ENCODE measurements at regions not wholly inside any gene's neighbourhood (a gene's known extent, or its start where the extent isn't known, plus 50 kb on each side); places are given as distances from the start of the nearest gene placed in this dataset.

DNA sequence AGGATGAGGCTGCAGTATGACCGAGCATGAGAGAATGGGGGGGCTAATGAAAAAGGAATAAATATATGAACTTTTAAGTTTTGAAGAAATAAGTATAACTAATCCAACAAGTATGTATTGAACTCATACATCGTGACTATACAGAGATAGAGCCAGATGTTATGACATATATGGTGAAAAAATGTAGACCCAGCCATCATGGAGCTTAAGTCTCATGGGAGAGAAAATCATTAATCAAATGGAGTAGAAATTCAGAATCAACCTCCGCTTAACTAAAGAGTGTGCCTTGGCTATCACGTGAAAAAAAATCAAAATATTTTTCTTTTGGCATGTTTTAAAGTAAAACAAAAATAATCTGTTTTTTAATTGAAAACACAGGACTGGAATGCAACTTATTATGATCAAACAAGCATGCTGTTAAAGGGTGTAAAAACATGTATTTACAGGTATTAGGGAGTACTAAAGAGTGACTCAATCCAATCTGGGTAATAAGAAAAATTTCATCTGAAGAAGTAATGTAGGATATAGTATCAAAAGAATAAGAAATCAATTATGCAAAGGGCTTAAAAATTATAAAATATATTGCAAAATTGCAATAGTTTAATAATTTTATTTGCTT lies 868.5 kb upstream of the NUDT12 start:
- H3K9me3 ChIP-seq (ENCODE audit: low read length): no peaks in the 10 kb centered on the region
- no peak overlapping the region for H3K4me3 ChIP-seq (ENCODE audit: low read length)
- no peak overlapping the region for H2AFZ ChIP-seq (ENCODE audit: low read depth, low read length)
- no peaks in the 10 kb centered on the region for H3K4me1 ChIP-seq (ENCODE audit: insufficient read depth, low read length)
- H3K36me3 ChIP-seq (ENCODE audit: insufficient read depth, low read length): no peaks in the 10 kb centered on the region
- no peaks in the 10 kb centered on the region for H3K27me3 ChIP-seq (ENCODE audit: insufficient read depth, low read length)

DNA sequence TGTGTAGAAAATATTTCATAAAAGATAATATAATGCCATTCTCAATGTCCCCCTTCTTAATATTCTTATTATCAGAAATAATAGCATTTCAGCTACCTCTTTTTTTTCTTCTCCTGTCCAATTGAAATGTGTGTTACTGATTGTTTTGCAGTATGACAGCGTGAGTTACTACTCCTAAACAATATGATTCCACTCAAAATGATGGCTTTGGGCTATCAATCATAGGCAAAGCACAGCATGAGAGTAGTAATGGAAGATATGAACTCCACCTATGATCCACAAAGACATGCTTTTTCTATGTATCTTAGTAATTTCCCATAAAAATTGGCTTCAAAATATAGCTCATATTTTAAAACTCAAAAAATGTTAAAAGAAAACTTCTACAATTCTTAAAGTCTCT lies 867.3 kb upstream of the NUDT12 start:
- Histone ChIP-seq H3K36me3 (ENCODE audit: insufficient read depth, low read length) (no peaks in the 10 kb centered on the region), H3K27me3 (ENCODE audit: insufficient read depth, low read length) (no peaks in the 10 kb centered on the region), H3K4me3 (ENCODE audit: low read length) (no peak overlapping the region), H2AFZ (ENCODE audit: low read depth, low read length) (no peak overlapping the region), H3K9me3 (ENCODE audit: low read length) (no peaks in the 10 kb centered on the region), H3K4me1 (ENCODE audit: insufficient read depth, low read length) (no peaks in the 10 kb centered on the region)

DNA sequence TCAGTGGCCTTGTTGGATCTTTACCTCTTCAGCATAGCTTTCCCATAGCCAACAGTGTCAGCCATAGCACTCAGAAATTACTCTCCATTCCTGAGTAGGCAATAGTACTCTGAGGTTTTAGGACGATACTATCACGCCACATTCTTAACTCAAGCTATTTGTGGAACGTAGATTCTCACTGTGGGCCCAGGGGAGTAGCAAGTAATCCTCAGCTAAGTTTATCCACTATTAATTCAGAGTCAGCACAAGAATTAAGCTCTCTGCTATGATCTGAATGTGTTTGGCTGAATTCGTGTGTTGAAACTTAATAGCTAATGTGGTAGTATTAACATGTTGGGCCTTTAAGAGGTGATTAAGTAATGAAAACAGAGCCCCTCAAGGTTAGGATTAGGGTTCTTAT lies 858.8 kb upstream of the NUDT12 start:
- Histone ChIP-seq H2AFZ (ENCODE audit: low read depth, low read length) (no peak overlapping the region), H3K9me3 (ENCODE audit: low read length) (no peaks in the 10 kb centered on the region), H3K4me3 (ENCODE audit: low read length) (no peak overlapping the region), H3K4me1 (ENCODE audit: insufficient read depth, low read length) (no peaks in the 10 kb centered on the region), H3K27me3 (ENCODE audit: insufficient read depth, low read length) (no peaks in the 10 kb centered on the region), H3K36me3 (ENCODE audit: insufficient read depth, low read length) (no peaks in the 10 kb centered on the region)

DNA sequence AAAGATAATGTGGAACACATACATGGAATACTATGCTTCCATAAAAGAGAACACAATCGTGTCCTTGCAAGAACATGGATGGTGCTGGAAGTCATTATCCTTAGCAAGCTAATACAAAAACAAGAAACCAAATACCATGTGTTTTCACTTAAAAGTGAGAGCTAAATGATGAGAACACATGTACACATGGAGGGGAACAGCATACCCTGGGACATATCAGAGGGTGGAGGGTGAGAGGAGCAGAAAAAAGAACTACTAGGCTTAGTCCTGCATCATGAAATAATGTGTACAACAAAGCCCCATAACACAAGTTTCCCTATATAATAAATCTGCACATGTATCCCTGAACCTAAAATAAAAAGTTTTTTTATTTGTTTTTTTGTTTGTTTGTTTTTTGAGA lies 855.5 kb upstream of the NUDT12 start:
- Histone ChIP-seq H3K4me3 (ENCODE audit: low read length) (no peak overlapping the region), H3K36me3 (ENCODE audit: insufficient read depth, low read length) (no peaks in the 10 kb centered on the region), H3K9me3 (ENCODE audit: low read length) (no peaks in the 10 kb centered on the region), H3K27me3 (ENCODE audit: insufficient read depth, low read length) (no peaks in the 10 kb centered on the region), H3K4me1 (ENCODE audit: insufficient read depth, low read length) (no peaks in the 10 kb centered on the region), H2AFZ (ENCODE audit: low read depth, low read length) (no peak overlapping the region)

DNA sequence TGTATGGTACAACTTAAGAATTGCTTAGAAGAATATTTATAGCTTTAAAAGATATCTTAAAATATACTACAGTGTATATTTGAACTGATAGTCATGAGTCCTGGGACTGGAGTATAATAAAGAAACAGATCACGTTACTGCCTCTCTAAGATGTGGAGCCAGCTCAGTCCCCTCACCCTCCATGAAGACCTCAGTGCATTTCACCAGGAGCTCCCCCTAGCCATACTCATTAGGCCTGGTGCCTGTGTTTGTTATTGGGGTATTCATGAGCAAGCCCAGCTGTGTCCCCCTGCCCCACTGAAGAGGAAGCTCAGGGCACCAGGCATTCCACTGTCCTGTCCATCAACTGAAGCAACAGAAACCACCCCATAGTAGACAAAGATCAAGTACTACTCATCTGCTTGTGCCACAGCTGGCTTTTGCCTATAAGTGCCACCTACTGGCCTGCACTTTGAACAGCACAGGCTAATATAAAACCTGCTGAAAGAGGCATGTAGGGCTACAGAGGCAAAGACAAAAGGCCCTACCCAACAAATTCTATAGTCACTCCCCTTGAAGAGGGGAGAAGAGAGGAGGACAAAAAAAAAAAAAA lies 850.2 kb upstream of the NUDT12 start:
- Histone ChIP-seq H2AFZ (ENCODE audit: low read depth, low read length) (no peak overlapping the region), H3K4me3 (ENCODE audit: low read length) (no peak overlapping the region), H3K9me3 (ENCODE audit: low read length) (no peaks in the 10 kb centered on the region), H3K27me3 (ENCODE audit: insufficient read depth, low read length) (no peaks in the 10 kb centered on the region), H3K36me3 (ENCODE audit: insufficient read depth, low read length) (no peaks in the 10 kb centered on the region), H3K4me1 (ENCODE audit: insufficient read depth, low read length) (no peaks in the 10 kb centered on the region)

DNA sequence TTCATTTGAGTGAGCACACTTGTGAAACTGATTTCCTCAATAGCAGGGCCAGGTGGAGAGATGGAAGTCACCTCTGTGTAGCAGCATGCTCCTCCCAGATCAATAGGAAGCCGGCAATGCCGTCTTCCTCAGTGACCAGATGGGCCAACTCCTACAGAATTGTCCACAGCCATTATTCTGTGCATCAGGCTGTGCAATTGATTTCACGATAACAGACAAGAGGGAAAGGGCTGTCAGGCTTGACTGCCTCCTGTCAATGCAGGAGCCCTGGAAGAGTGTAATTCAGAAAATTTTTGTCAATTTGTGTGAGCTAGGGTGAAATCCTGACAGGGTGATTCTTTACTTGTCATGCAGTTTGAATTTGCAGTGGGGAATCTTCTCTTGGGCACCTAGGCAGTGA lies 838.4 kb upstream of the NUDT12 start:
- H3K27me3 ChIP-seq (ENCODE audit: insufficient read depth, low read length): no peaks in the 10 kb centered on the region
- no peak overlapping the region for H2AFZ ChIP-seq (ENCODE audit: low read depth, low read length)
- no peak overlapping the region for H3K4me3 ChIP-seq (ENCODE audit: low read length)
- no peaks in the 10 kb centered on the region for H3K4me1 ChIP-seq (ENCODE audit: insufficient read depth, low read length)
- H3K36me3 ChIP-seq (ENCODE audit: insufficient read depth, low read length): no peaks in the 10 kb centered on the region
- no peaks in the 10 kb centered on the region for H3K9me3 ChIP-seq (ENCODE audit: low read length)

DNA sequence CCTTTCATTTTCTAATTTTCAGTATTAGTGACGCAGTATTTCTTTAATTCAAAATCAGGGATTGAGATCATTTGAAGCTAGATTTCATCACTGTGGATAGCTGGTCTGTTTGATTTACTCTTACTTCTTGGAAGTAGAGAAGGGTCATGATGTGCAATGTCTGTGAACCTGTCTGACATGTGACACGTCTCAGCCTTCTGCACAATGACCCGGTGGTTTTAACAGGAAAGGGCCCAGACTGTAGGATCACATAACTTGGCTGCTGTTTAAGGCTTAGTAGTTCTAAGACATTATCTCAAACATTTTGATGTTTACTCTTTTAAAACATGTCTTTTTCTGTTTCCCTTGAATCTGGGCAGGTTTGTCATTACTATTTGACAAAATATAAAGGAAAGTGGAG lies 823.3 kb upstream of the NUDT12 start:
- peak overlapping the region; percentile 38 for H2AFZ ChIP-seq (ENCODE audit: low read depth, low read length)
- no peaks in the 10 kb centered on the region for H3K36me3 ChIP-seq (ENCODE audit: insufficient read depth, low read length)
- no peak overlapping the region for H3K4me3 ChIP-seq (ENCODE audit: low read length)
- H3K27me3 ChIP-seq (ENCODE audit: insufficient read depth, low read length): no peaks in the 10 kb centered on the region
- no peaks in the 10 kb centered on the region for H3K9me3 ChIP-seq (ENCODE audit: low read length)
- H3K4me1 ChIP-seq (ENCODE audit: insufficient read depth, low read length): no peaks in the 10 kb centered on the region

DNA sequence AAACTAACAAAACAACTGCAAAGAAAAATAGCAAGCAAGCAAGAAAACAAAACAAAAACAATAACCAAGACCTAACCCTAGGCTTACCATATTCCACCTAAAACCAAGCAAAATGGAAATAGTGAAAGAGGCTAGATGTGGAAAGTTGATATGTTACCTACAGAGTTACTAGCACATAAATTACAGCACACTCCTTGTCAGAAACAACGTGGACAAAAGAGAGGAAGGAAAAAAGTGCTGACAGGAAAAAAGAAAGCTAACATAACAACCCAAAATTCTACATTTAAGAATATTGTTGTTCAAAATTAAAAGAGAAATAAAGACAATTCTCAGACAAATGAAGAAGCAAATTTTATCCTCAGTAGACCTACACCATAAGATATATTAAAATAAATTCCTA lies 812.8 kb upstream of the NUDT12 start:
- Histone ChIP-seq H3K36me3 (ENCODE audit: insufficient read depth, low read length) (no peaks in the 10 kb centered on the region), H3K4me3 (ENCODE audit: low read length) (no peak overlapping the region), H2AFZ (ENCODE audit: low read depth, low read length) (no peak overlapping the region), H3K9me3 (ENCODE audit: low read length) (no peaks in the 10 kb centered on the region), H3K27me3 (ENCODE audit: insufficient read depth, low read length) (no peaks in the 10 kb centered on the region), H3K4me1 (ENCODE audit: insufficient read depth, low read length) (no peaks in the 10 kb centered on the region)

DNA sequence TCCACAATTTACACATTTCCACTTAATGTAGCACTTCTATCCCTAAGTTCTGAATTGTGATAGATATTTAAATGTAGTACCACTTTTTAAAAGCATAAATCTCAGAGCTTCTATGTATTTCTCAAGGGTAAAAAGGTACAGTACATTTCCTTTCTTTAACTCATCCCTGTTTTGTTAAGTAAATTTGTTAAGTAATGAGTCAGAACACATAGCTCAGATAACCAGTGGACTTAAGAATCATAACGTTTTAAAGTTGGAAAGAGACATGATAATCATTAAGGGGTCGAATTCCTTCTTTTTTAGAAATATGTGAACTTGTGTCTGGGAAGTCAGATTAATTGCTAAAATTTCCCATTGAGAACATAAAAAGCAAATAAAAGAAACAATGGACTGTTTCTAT lies 810.2 kb upstream of the NUDT12 start:
- no peak overlapping the region for H2AFZ ChIP-seq (ENCODE audit: low read depth, low read length)
- H3K27me3 ChIP-seq (ENCODE audit: insufficient read depth, low read length): no peaks in the 10 kb centered on the region
- H3K9me3 ChIP-seq (ENCODE audit: low read length): no peaks in the 10 kb centered on the region
- H3K4me1 ChIP-seq (ENCODE audit: insufficient read depth, low read length): no peaks in the 10 kb centered on the region
- H3K36me3 ChIP-seq (ENCODE audit: insufficient read depth, low read length): no peaks in the 10 kb centered on the region
- no peak overlapping the region for H3K4me3 ChIP-seq (ENCODE audit: low read length)

DNA sequence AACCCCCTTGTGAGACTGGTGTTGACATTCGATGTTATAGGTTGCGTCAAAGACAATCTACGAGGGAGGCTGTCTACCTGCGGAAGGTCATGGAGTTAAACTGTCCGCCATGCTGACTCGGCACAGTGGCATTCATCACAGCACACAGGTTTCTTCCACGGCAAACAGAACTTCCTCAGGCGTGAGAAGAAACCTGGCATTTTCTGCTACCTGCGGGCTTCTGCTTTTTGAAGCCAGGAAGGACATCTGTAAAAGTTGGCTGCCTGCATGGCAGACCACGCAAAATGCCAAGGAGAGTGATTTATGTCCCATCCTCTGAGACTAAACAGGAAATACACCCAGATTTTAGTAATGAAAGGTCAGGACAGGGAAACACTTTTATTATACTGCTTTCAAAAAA lies 809.8 kb upstream of the NUDT12 start:
- H3K36me3 ChIP-seq (ENCODE audit: insufficient read depth, low read length): no peaks in the 10 kb centered on the region
- no peaks in the 10 kb centered on the region for H3K4me1 ChIP-seq (ENCODE audit: insufficient read depth, low read length)
- H3K9me3 ChIP-seq (ENCODE audit: low read length): no peaks in the 10 kb centered on the region
- no peak overlapping the region for H3K4me3 ChIP-seq (ENCODE audit: low read length)
- H2AFZ ChIP-seq (ENCODE audit: low read depth, low read length): no peak overlapping the region
- H3K27me3 ChIP-seq (ENCODE audit: insufficient read depth, low read length): no peaks in the 10 kb centered on the region

DNA sequence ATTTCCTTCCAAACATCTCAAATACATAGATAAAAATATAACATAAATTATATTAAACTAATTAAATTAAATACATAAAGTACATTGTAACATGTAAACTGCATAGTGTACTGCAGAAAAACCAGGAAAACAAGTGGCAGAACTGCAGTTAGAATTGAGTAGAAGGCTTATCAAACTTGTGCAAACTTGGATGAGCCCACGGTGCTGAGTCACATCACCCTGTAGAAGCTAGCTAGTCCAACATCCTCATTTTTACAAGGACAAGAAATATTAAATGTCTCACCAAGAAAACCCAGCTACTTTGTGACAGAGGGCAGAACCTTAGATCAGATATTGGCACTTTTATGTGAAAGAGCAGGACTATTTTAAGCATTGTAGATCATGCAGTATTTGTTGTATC lies 807.9 kb upstream of the NUDT12 start:
- H3K4me1 ChIP-seq (ENCODE audit: insufficient read depth, low read length): no peaks in the 10 kb centered on the region
- no peak overlapping the region for H2AFZ ChIP-seq (ENCODE audit: low read depth, low read length)
- no peaks in the 10 kb centered on the region for H3K36me3 ChIP-seq (ENCODE audit: insufficient read depth, low read length)
- no peaks in the 10 kb centered on the region for H3K27me3 ChIP-seq (ENCODE audit: insufficient read depth, low read length)
- no peak overlapping the region for H3K4me3 ChIP-seq (ENCODE audit: low read length)
- H3K9me3 ChIP-seq (ENCODE audit: low read length): no peaks in the 10 kb centered on the region

DNA sequence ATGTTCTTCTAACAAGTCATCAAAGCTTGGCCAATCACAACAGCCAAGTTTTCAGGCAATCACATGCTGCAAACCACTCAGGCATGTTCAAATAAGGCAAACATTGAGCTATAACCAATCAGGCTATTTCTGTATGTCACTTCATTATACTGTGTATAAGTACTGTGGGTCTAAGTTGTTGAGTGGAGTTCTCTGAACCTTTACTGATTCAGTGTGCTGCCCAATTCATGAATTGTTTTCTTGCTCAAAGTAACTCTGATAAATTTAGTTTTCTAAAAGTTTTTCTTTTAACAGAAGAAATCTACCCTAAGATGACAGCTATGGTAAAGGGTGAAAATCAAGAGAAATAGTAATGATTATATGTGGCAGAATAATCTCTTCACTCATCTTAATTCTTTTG lies 805.4 kb upstream of the NUDT12 start:
- Histone ChIP-seq H3K9me3 (ENCODE audit: low read length) (no peaks in the 10 kb centered on the region), H3K36me3 (ENCODE audit: insufficient read depth, low read length) (no peaks in the 10 kb centered on the region), H2AFZ (ENCODE audit: low read depth, low read length) (no peak overlapping the region), H3K4me1 (ENCODE audit: insufficient read depth, low read length) (no peaks in the 10 kb centered on the region), H3K27me3 (ENCODE audit: insufficient read depth, low read length) (no peaks in the 10 kb centered on the region), H3K4me3 (ENCODE audit: low read length) (no peak overlapping the region)

DNA sequence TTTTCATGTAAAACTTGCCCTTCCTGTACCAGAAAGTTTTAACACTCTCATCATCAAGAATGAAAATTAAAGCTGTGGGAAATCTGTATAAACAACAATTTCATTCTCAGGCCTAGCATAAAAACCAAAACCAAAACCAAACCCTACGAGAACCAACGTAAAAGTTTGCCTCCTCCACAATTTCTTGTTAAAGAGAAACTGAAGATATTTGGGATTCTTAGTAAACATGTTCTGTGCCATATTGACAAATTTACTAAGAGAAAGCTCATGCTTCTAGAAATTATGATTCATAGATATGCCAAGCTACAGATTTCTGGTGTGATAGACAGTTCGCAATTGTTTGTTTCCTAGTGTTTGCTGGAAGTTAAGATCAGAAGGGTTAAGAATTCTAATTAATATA lies 801.0 kb upstream of the NUDT12 start:
- H3K27me3 ChIP-seq (ENCODE audit: insufficient read depth, low read length): no peaks in the 10 kb centered on the region
- H3K4me1 ChIP-seq (ENCODE audit: insufficient read depth, low read length): no peaks in the 10 kb centered on the region
- no peak overlapping the region for H2AFZ ChIP-seq (ENCODE audit: low read depth, low read length)
- no peaks in the 10 kb centered on the region for H3K9me3 ChIP-seq (ENCODE audit: low read length)
- H3K4me3 ChIP-seq (ENCODE audit: low read length): no peak overlapping the region
- H3K36me3 ChIP-seq (ENCODE audit: insufficient read depth, low read length): no peaks in the 10 kb centered on the region

DNA sequence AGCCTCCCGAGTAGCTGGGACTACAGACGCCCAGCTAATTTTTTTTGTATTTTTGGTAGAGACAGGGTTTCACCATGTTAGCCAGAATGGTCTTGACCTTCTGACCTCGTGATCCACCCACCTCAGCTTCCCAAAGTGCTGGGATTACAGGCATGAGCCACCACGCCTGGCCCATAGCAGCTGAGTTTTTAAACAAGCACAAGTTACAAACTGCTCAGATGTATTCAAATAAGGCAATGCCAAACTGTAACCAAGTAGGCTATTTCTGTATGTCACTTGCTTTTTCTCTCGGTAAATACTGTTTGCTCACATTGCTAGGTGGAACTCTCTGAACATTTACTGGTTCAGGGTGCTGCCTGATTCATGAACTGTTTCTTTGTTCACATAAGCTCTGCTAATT lies 799.3 kb upstream of the NUDT12 start:
- Histone ChIP-seq H3K4me3 (ENCODE audit: low read length) (no peak overlapping the region), H3K36me3 (ENCODE audit: insufficient read depth, low read length) (no peaks in the 10 kb centered on the region)

More for the DNA sequence above, 799.3 kb upstream of the NUDT12 start:
- no peak overlapping the region for H2AFZ ChIP-seq (ENCODE audit: low read depth, low read length)
- no peaks in the 10 kb centered on the region for H3K9me3 ChIP-seq (ENCODE audit: low read length)
- no peaks in the 10 kb centered on the region for H3K4me1 ChIP-seq (ENCODE audit: insufficient read depth, low read length)
- H3K27me3 ChIP-seq (ENCODE audit: insufficient read depth, low read length): no peaks in the 10 kb centered on the region

Measured in neuron (in vitro differentiated cells).